ENCODE measurements at regions not wholly inside any gene's neighbourhood (a gene's known extent, or its start where the extent isn't known, plus 50 kb on each side); places are given as distances from the start of the nearest gene placed in this dataset.

- intact Hi-C loops (cut with micrococcal nuclease) = no loop called here
- Mint-ChIP-seq H3K4me3 (no peak overlapping the region), H3K4me1 (ENCODE audit: low read depth) (no peaks in the 10 kb centered on the region), H3K27ac (no peak overlapping the region), H3K36me3 (ENCODE audit: low read depth) (no peaks in the 10 kb centered on the region), H3K27me3 (no peaks in the 10 kb centered on the region), H3K9me3 (peaks cover 6% of the 10 kb centered on the region)
Observed at GRCh38 chr22:27474112-27474571, 327.4 kb downstream of the MN1 start.

GRCh38 chr22:27474711-27475547 is 326.6 kb downstream of the MN1 start:
- Mint-ChIP-seq H3K4me3 (no peak overlapping the region), H3K9me3 (peaks cover 6% of the 10 kb centered on the region), H3K4me1 (ENCODE audit: low read depth) (no peaks in the 10 kb centered on the region), H3K27me3 (no peaks in the 10 kb centered on the region), H3K27ac (no peak overlapping the region), H3K36me3 (ENCODE audit: low read depth) (no peaks in the 10 kb centered on the region)
- intact Hi-C loops (cut with micrococcal nuclease) = no loop called here

GRCh38 chr22:27475548-27475897 is 326.0 kb downstream of the MN1 start:
- H3K27me3 Mint-ChIP-seq = no peaks in the 10 kb centered on the region
- H3K4me3 Mint-ChIP-seq = no peak overlapping the region
- no peak overlapping the region for H3K27ac Mint-ChIP-seq
- peaks cover 6% of the 10 kb centered on the region for H3K9me3 Mint-ChIP-seq
- no peaks in the 10 kb centered on the region for H3K4me1 Mint-ChIP-seq (ENCODE audit: low read depth)
- no peaks in the 10 kb centered on the region for H3K36me3 Mint-ChIP-seq (ENCODE audit: low read depth)
- intact Hi-C loops (cut with micrococcal nuclease) = no loop called here

GRCh38 chr22:27476318-27476717 is 325.2 kb downstream of the MN1 start:
- no peak overlapping the region for H3K4me3 Mint-ChIP-seq
- no peaks in the 10 kb centered on the region for H3K36me3 Mint-ChIP-seq (ENCODE audit: low read depth)
- H3K27me3 Mint-ChIP-seq = no peaks in the 10 kb centered on the region
- peaks cover 6% of the 10 kb centered on the region for H3K9me3 Mint-ChIP-seq
- no peak overlapping the region for H3K27ac Mint-ChIP-seq
- H3K4me1 Mint-ChIP-seq (ENCODE audit: low read depth) = no peaks in the 10 kb centered on the region
- intact Hi-C loops (cut with micrococcal nuclease) = no loop called here

- Mint-ChIP-seq H3K9me3 (peaks cover 6% of the 10 kb centered on the region), H3K27me3 (no peaks in the 10 kb centered on the region), H3K36me3 (ENCODE audit: low read depth) (no peaks in the 10 kb centered on the region), H3K4me1 (ENCODE audit: low read depth) (no peaks in the 10 kb centered on the region), H3K27ac (no peak overlapping the region), H3K4me3 (no peak overlapping the region)
- intact Hi-C loops (cut with micrococcal nuclease) = no loop called here
Observed at GRCh38 chr22:27476729-27477128, 324.8 kb downstream of the MN1 start.

- H3K36me3 Mint-ChIP-seq (ENCODE audit: low read depth) = no peaks in the 10 kb centered on the region
- intact Hi-C loops (cut with micrococcal nuclease) = no loop called here
- H3K27me3 Mint-ChIP-seq = no peaks in the 10 kb centered on the region
- no peak overlapping the region for H3K4me3 Mint-ChIP-seq
- H3K4me1 Mint-ChIP-seq (ENCODE audit: low read depth) = no peaks in the 10 kb centered on the region
- H3K9me3 Mint-ChIP-seq = peaks cover 6% of the 10 kb centered on the region
- no peak overlapping the region for H3K27ac Mint-ChIP-seq
Observed at GRCh38 chr22:27477171-27477570, 324.4 kb downstream of the MN1 start.

GRCh38 chr22:27480487-27480886 is 321.1 kb downstream of the MN1 start:
- no peak overlapping the region for H3K27ac Mint-ChIP-seq
- no peaks in the 10 kb centered on the region for H3K36me3 Mint-ChIP-seq (ENCODE audit: low read depth)
- intact Hi-C loops (cut with micrococcal nuclease) = no loop called here
- peaks cover 1% of the 10 kb centered on the region for H3K27me3 Mint-ChIP-seq
- H3K9me3 Mint-ChIP-seq = peaks cover 6% of the 10 kb centered on the region
- no peaks in the 10 kb centered on the region for H3K4me1 Mint-ChIP-seq (ENCODE audit: low read depth)
- H3K4me3 Mint-ChIP-seq = no peak overlapping the region

- no peak overlapping the region for H3K27ac Mint-ChIP-seq
Observed at GRCh38 chr22:27482402-27482801, 319.2 kb downstream of the MN1 start.

GRCh38 chr22:27483095-27483785 is 318.3 kb downstream of the MN1 start:
- Mint-ChIP-seq H3K27me3 (peaks cover 1% of the 10 kb centered on the region), H3K36me3 (ENCODE audit: low read depth) (no peaks in the 10 kb centered on the region), H3K4me1 (ENCODE audit: low read depth) (no peaks in the 10 kb centered on the region), H3K9me3 (peaks cover under 1% of the 10 kb centered on the region), H3K4me3 (no peak overlapping the region), H3K27ac (no peak overlapping the region)
- intact Hi-C loops (cut with micrococcal nuclease) = no loop called here

More at GRCh38 chr22:27482402-27482801, 319.2 kb downstream of the MN1 start:
- peaks cover 6% of the 10 kb centered on the region for H3K9me3 Mint-ChIP-seq
- H3K4me3 Mint-ChIP-seq = no peak overlapping the region
- no peaks in the 10 kb centered on the region for H3K36me3 Mint-ChIP-seq (ENCODE audit: low read depth)
- H3K27me3 Mint-ChIP-seq = peaks cover 1% of the 10 kb centered on the region
- H3K4me1 Mint-ChIP-seq (ENCODE audit: low read depth) = no peaks in the 10 kb centered on the region
- intact Hi-C loops (cut with micrococcal nuclease) = no loop called here

- Mint-ChIP-seq H3K4me3 (no peak overlapping the region), H3K27ac (no peak overlapping the region), H3K4me1 (ENCODE audit: low read depth) (no peaks in the 10 kb centered on the region), H3K36me3 (ENCODE audit: low read depth) (no peaks in the 10 kb centered on the region), H3K9me3 (no peaks in the 10 kb centered on the region), H3K27me3 (peaks cover 1% of the 10 kb centered on the region)
- intact Hi-C loops (cut with micrococcal nuclease) = no loop called here
Observed at GRCh38 chr22:27485842-27486241, 315.7 kb downstream of the MN1 start.

- H3K27ac Mint-ChIP-seq = no peak overlapping the region
- no peaks in the 10 kb centered on the region for H3K36me3 Mint-ChIP-seq (ENCODE audit: low read depth)
- no peaks in the 10 kb centered on the region for H3K4me1 Mint-ChIP-seq (ENCODE audit: low read depth)
- peaks cover 8% of the 10 kb centered on the region for H3K9me3 Mint-ChIP-seq
- no peak overlapping the region for H3K4me3 Mint-ChIP-seq
- H3K27me3 Mint-ChIP-seq = peaks cover 1% of the 10 kb centered on the region
- intact Hi-C loops (cut with micrococcal nuclease) = no loop called here
Observed at GRCh38 chr22:27487600-27488452, 313.7 kb downstream of the MN1 start.

GRCh38 chr22:27488456-27489177 is 312.9 kb downstream of the MN1 start:
- Mint-ChIP-seq H3K4me1 (ENCODE audit: low read depth) (no peaks in the 10 kb centered on the region), H3K27me3 (peaks cover 1% of the 10 kb centered on the region), H3K9me3 (peaks cover 8% of the 10 kb centered on the region), H3K36me3 (ENCODE audit: low read depth) (no peaks in the 10 kb centered on the region), H3K4me3 (no peak overlapping the region), H3K27ac (no peak overlapping the region)
- intact Hi-C loops (cut with micrococcal nuclease) = no loop called here

GRCh38 chr22:27489178-27489675 is 312.3 kb downstream of the MN1 start:
- intact Hi-C loops (cut with micrococcal nuclease) = no loop called here
- Mint-ChIP-seq H3K4me3 (no peak overlapping the region), H3K36me3 (ENCODE audit: low read depth) (no peaks in the 10 kb centered on the region), H3K27ac (no peak overlapping the region), H3K27me3 (no peaks in the 10 kb centered on the region), H3K4me1 (ENCODE audit: low read depth) (no peaks in the 10 kb centered on the region), H3K9me3 (peaks cover 8% of the 10 kb centered on the region)

Data from dendritic cell treated with granulocyte-macrophage colony-stimulating factor and Interleukin-4, amounts not matched to agents 40 ng/mL and 50 ng/mL, for 4 days (primary cell).